GM19452 (cell line): ENCODE measurements at regions not wholly inside any gene's neighbourhood (a gene's known extent, or its start where the extent isn't known, plus 50 kb on each side); places are given as distances from the start of the nearest gene placed in this dataset.
A peak's percentile ranks its signal among the peaks of the same experiment; 100 is the strongest.

ENCODE experiments used
- ATAC-seq: cut with Tn5 transposase; IDR thresholded peaks from one replicate; pipeline ENCODE4 v1.9.1; 2021; ENCODE audit not compliant: unreplicated experiment

GRCh38 chr12:115337693-115338543, 653.9 kb upstream of the TBX3 start:
- no peak for ATAC-seq

GRCh38 chr12:115336506-115336905, 652.5 kb upstream of the TBX3 start:
- ATAC-seq = no peak

GRCh38 chr12:115335594-115335993, 651.6 kb upstream of the TBX3 start:
- ATAC-seq = no peak

- ATAC-seq = no peak
Measured at GRCh38 chr12:115335048-115335447, 651.1 kb upstream of the TBX3 start.

GRCh38 chr12:115332945-115333344, 649.0 kb upstream of the TBX3 start:
- no peak for ATAC-seq

GRCh38 chr12:115325858-115326257, 641.9 kb upstream of the TBX3 start:
- ATAC-seq = no peak

GRCh38 chr12:115324949-115325593, 641.1 kb upstream of the TBX3 start:
- ATAC-seq = no peak

- ATAC-seq = no peak
Measured at GRCh38 chr12:115323223-115323905, 639.4 kb upstream of the TBX3 start.

GRCh38 chr12:115322275-115322674, 638.3 kb upstream of the TBX3 start:
- peak; percentile 67 for ATAC-seq

GRCh38 chr12:115320967-115321366, 637.0 kb upstream of the TBX3 start:
- ATAC-seq = no peak

GRCh38 chr12:115320451-115320850, 636.5 kb upstream of the TBX3 start:
- no peak for ATAC-seq

GRCh38 chr12:115319446-115320040, 635.6 kb upstream of the TBX3 start:
- no peak for ATAC-seq

GRCh38 chr12:115313929-115314328, 630.0 kb upstream of the TBX3 start:
- ATAC-seq = no peak

GRCh38 chr12:115312901-115313300, 628.9 kb upstream of the TBX3 start:
- no peak for ATAC-seq

- no peak for ATAC-seq
Measured at GRCh38 chr12:115311875-115312274, 627.9 kb upstream of the TBX3 start.

- no peak for ATAC-seq
Measured at GRCh38 chr12:115308918-115309317, 624.9 kb upstream of the TBX3 start.

GRCh38 chr12:115306380-115306779, 622.4 kb upstream of the TBX3 start:
- no peak for ATAC-seq

- ATAC-seq = no peak
Measured at GRCh38 chr12:115305867-115306266, 621.9 kb upstream of the TBX3 start.

GRCh38 chr12:115305275-115305674, 621.3 kb upstream of the TBX3 start:
- ATAC-seq = no peak

- no peak for ATAC-seq
Measured at GRCh38 chr12:115303723-115304309, 619.8 kb upstream of the TBX3 start.

GRCh38 chr12:115297445-115297844, 613.5 kb upstream of the TBX3 start:
- no peak for ATAC-seq
